GM12801 (cell line): ENCODE measurements at regions not wholly inside any gene's neighbourhood (a gene's known extent, or its start where the extent isn't known, plus 50 kb on each side); places are given as distances from the start of the nearest gene placed in this dataset.

Source experiments
- TF ChIP-seq, protein P1 (sequence below): IDR thresholded peaks from one replicate; pipeline ENCODE4 v1.5.1; 2011; ENCODE audit warnings: control low read depth; ENCODE audit not compliant: insufficient read length; ENCODE audit errors: extremely low read depth

DNA sequence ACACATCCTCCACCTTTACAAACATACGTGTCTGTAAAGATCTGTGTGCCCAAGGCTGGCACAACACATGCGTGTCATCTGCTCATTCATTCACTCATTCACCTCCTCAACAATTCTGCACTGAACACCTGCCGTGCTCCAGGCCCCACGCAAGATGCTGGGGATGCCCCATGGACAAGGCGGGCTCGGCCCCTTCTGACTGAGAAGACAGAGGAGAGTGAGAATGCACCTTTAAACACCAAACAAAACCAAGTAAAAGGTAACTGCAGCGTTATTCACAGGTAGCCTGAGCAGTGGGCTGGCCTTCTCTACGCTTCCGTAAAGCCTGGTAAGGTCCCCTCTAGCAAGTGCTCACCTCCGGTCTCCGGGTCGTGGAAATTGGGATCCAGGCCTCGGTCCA, 142.8 kb downstream of the SHANK2 start:
- TF ChIP-seq, protein P1, sequence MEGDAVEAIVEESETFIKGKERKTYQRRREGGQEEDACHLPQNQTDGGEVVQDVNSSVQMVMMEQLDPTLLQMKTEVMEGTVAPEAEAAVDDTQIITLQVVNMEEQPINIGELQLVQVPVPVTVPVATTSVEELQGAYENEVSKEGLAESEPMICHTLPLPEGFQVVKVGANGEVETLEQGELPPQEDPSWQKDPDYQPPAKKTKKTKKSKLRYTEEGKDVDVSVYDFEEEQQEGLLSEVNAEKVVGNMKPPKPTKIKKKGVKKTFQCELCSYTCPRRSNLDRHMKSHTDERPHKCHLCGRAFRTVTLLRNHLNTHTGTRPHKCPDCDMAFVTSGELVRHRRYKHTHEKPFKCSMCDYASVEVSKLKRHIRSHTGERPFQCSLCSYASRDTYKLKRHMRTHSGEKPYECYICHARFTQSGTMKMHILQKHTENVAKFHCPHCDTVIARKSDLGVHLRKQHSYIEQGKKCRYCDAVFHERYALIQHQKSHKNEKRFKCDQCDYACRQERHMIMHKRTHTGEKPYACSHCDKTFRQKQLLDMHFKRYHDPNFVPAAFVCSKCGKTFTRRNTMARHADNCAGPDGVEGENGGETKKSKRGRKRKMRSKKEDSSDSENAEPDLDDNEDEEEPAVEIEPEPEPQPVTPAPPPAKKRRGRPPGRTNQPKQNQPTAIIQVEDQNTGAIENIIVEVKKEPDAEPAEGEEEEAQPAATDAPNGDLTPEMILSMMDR = no peak

DNA sequence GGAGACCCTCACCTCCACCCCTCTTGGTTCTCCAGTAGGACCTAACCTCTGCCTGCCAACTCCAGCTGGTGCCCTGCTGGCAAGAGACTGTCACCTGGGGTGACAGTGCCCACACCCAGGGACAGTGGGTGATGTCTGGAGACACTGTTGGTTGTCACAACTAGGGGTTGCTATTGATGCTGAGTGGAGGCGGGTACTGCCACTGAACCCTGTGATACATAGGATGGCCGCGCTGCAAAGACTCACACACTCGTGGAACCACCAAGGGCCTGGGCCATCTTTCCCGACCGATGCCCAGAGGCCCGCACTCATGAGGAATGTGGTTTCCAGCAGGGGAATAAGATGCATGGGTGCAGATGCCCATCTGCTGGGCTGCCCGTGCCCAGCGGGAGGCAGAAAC, 143.2 kb downstream of the SHANK2 start:
- TF ChIP-seq, protein P1 = no peak

DNA sequence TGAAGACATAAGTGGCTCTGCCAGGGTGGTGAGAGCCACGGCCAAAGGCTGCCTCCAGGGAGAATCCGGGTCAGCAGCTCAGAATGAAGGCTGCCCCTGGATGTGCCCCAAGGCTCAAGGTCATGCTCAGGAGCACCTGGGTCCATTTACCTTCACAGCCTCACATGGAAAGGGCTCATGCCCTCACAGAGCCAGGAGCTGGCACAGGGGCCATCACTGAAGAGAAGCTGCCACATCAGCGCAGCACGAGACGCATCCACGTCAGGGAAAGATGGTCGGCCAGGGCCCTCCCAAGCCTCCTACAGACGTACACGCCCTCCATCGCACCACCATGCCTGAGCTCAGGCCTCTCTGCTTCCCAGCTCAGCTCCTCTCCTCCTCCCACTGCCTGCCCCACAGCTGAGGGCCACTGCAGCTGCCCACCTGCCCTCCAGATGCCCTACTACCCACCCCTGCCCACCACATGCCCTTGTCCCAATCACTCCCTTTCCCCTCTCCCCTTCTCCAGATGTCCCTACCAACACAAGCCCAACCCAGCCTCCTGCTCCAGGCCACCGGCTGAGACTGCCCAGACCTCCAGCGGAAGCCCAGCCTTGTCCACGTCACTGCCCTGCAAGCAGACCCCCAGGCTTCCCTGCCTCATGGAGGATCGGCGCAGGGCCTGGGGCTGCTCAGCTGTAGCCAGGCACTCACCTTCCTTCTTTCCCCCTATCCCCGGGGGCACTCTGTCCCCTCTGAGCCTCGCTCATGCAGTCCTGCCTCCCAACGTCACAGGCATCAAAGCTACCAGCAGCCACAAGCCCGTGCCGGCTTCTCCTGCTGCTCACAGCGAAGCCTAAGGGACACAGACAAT, 144.1 kb downstream of the SHANK2 start:
- TF ChIP-seq, protein P1 = no peak

DNA sequence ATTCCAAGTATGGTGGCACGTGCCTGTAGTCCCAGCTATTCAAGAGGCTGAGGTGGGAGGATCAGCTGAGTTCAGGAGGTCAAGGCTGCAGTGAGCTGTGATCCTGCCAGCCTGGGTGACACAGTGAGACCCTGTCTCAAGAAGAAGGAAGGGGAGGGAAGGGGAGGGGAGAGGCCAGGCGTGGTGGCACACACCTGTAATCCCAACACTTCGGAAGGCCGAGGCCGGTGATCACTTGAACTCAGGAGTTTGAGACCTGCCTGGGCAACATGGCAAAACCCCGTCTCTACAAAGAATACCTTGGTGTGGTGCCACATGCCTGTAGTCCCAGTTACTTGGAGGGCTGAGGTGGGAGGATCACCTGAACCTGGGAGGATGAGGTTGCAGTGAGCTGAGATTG, 145.7 kb downstream of the SHANK2 start:
- TF ChIP-seq, protein P1 = no peak

DNA sequence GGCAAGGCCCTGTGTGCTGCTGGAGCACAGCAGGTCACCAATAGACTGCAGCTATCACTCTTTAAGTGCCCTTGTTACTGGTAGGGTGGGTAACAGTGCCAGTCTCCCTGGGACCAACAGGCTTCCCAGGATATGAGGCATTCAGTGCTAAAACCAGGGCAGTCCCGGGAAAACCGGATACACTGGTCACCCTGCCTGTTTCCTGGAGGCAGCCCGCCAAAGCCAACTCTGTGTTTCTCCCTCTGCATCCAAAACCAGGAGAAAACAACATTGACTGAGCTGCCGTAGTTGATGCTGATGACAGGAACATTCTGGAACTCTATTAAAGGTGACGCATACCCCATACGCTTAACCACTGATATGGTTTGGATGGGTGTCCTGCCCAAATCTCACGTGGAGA, 149.1 kb downstream of the SHANK2 start:
- TF ChIP-seq, protein P1 = no peak

DNA sequence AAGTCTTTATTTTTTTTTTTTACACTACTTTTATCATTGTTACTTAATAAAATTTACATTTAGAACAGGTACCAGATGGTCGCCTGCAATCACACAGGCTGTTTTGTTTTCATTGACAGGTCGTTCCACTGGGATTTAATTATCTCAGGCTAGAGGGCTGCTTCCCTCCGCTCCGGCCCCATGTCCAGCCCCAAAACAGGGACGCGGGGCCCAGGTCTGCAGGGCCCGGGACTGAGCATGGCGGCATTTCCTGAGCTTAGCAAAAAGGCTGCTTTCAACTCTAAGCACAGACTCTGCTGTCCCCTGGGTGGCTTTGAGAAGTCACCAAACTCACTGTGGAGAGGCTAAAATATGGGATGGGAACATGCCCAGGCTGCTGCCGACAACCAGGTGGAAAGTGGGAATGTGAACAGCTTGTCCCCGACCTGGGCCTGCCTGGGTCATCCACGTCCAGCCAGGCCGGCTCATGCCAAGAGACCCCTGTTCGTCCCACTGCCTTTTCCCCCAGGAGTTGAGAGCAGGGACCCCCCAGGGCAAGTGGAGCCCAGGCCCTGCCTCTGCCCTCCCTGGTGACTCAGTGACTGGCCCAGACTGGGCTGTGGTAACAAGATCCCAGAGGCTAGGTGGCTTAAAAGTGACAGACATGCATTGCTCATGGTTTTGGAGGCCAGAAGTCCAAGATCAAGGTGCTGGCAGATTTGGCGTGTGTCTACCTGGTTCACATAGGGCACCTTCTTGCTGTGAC, 150.0 kb downstream of the SHANK2 start:
- TF ChIP-seq, protein P1 = no peak

DNA sequence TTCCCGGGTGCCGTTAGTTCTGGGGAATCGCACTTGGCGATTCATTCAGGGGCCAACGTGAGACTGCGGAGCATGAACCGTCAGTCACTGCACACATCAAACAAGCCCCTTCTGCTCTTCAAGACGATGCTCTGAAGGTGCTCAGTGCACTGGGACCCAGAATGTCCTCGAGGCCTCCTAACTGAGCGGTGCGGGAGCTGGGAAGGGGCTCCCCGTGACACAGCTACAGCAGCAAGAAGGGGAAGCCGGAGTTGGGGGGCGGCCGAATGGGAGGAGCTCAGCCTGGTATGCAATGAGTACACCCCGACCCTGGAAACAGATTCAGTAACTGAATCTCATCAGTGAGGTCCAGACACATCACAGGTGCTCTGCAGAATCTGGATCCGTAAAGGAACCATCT, 150.8 kb downstream of the SHANK2 start:
- TF ChIP-seq, protein P1 = no peak
